Heart left ventricle (tissue), 16 donors: ENCODE measurements at regions not wholly inside any gene's neighbourhood (a gene's known extent, or its start where the extent isn't known, plus 50 kb on each side); places are given as distances from the start of the nearest gene placed in this dataset.

ENCODE experiments used
- ATAC-seq, 4 donors: fragments of 200-7000 bp; cut with Tn5 transposase; one replicate each; pipeline ENCODE4 v1.9.1; 2020 to 2022; ENCODE audit warnings: moderate library complexity in 4 of 4, mild to moderate bottlenecking in 3 of 4, moderate number of reproducible peaks in 1 of 4
- DNase-seq, 5 donors: peaks; one replicate each; pipeline ENCODE4 v3.0.0-alpha.2; 2020
- H3K27ac ChIP-seq, 12 donors: fragments of 200-600 bp; sonication (generic) in 4 of 12; one replicate each; pipeline versions ENCODE4 v1.5.0 to v1.8.0; 2016 to 2022; ENCODE audit warnings: mild to moderate bottlenecking in 2 of 12
- H3K27me3 ChIP-seq, 9 donors: fragments of 200-600 bp; sonication (generic) in 2 of 9; one replicate each; pipeline versions ENCODE4 v1.5.1 to v1.8.0; 2016 to 2022; ENCODE audit warnings: mild to moderate bottlenecking in 3 of 9
- H3K36me3 ChIP-seq, 9 donors: fragments of 200-600 bp; sonication (generic) in 2 of 9; one replicate each; pipeline versions ENCODE4 v1.5.0 to v1.8.0; 2018 to 2022; ENCODE audit warnings: mild to moderate bottlenecking in 2 of 9
- H3K4me1 ChIP-seq, 12 donors: fragments of 200-600 bp; sonication (generic) in 4 of 12; one replicate each; pipeline versions ENCODE4 v1.5.0 to v1.8.0; 2016 to 2022; ENCODE audit warnings: mild to moderate bottlenecking in 3 of 12
- H3K4me3 ChIP-seq, 12 donors: fragments of 200-600 bp; sonication (generic) in 4 of 12; one replicate each; pipeline versions ENCODE4 v1.5.0 to v1.8.0; 2017 to 2022; ENCODE audit warnings: mild to moderate bottlenecking in 9 of 12, moderate library complexity in 4 of 12
- H3K9me3 ChIP-seq, 12 donors: fragments of 200-600 bp; sonication (generic) in 4 of 12; one replicate each; pipeline versions ENCODE4 v1.5.0 to v1.8.0; 2016 to 2022; ENCODE audit warnings: mild to moderate bottlenecking in 1 of 12
- CTCF ChIP-seq, 12 donors: fragments of 200-600 bp; sonication (generic) in 4 of 12; IDR thresholded peaks; one replicate each; pipeline versions ENCODE4 v1.5.0 to v1.8.0; 2018 to 2022; ENCODE audit warnings: antibody characterized with exemption in 12 of 12, mild to moderate bottlenecking in 5 of 12
- POLR2A ChIP-seq, 2 donors: fragments of 450-650 bp; IDR thresholded peaks; one replicate each; pipeline ENCODE4 v1.6.1; 2017; ENCODE audit warnings: antibody characterized with exemption in 2 of 2, mild to moderate bottlenecking in 2 of 2, moderate library complexity in 2 of 2
- WGBS, 4 donors: extraction: QIAGEN DNeasy Blood & Tissue Kit in 2 of 4; methylation state at CpG; one replicate each; pipeline versions ENCODE4 v1.1.5 to v1.1.7; 2013 to 2018; 5-methylcytosine and 5-hydroxymethylcytosine counted together
- intact Hi-C, 10 donors: fragments of 100-400 bp; cut with DNase I; formaldehyde crosslinking; loops; one replicate each; pipeline versions ENCODE4 v1.11.1 to v1.14.2; 2022
- donor health status: ischemic (EF 13 %, LVEDD 7.1; RV severe dilation, severe dysfunction).
- donor health status: healthy with polysubstance abuse.
- donor health status: DM: no; HTN: yes; CAD: no.
- donor health status: DM: no; HTN: no; CAD: no.
- donor health status: ischemic (EF 25% LVEDD 6.9; RV normal size, moderate dysfunction).
- donor health status: ischemic (EF 25% LVEDD 5.7; RV mildly dilated, moderate dysfunction).
- donor health status: healthy.
- donor health status: DM: yes; HTN: yes; CAD: no.
- donor health status: ischemic (EF 35%, LVEDD 5.7; RV mildly dilated, moderate dysfunction).
- donor health status: nonischemic (EF 11% LVEDD 7.7; RV severe dilation, severe dysfunction).
- donor health status: DM: yes; HTN: yes; CAD: no.
- donor health status: PGD.
- donor health status: ischemic (EF 29% LVEDD 5.4; RV normal size, mild dysfunction).
- donor health status: nonischemic (EF 23%, LVEDD 6.1; RV moderate dilation, normal function).

DNA sequence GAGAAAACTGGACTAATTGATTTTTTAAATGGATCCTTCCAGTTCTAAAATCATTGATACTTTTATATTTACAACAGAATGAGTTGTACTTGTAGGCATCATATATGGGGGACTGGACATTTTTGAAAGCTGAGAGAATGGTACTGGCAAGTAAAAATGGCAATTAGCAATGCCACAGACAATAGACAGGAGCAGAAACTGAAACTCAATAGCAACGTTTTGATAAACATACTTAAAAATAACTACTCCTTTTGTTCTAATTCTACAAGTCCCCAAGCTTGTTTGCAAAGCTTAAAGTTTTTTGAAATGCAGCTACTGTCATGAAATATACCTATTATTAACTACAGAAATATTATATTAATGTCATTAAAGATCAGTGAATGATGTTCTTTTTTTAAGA, 52.8 kb upstream of the FBXL7 start:
- Histone ChIP-seq H3K27ac (no peak overlapping the region), H3K9me3 (no peaks in the 10 kb centered on the region), H3K36me3 (no peaks in the 10 kb centered on the region), H3K27me3 (no peaks in the 10 kb centered on the region), H3K4me1 (no peaks in the 10 kb centered on the region), H3K4me3 (no peak overlapping the region)
- ATAC-seq: no peak
- no peak for DNase-seq
- TF ChIP-seq POLR2A (IDR thresholded peaks at IDR 0.05) (no peak), CTCF (IDR thresholded peaks at IDR 0.05) (no peak)
- intact Hi-C loops: no loop called here
- WGBS, 4 donors: 10 to 21% (median 11%) methylated on average over 1 of the region's 1 CpG

- Histone ChIP-seq H3K4me1 (no peaks in the 10 kb centered on the region), H3K36me3 (no peaks in the 10 kb centered on the region), H3K27ac (no peak overlapping the region), H3K27me3 (no peaks in the 10 kb centered on the region), H3K4me3 (no peak overlapping the region), H3K9me3 (no peaks in the 10 kb centered on the region)
- no peak for ATAC-seq
- no peak for DNase-seq
- intact Hi-C loops: no loop called here
- no peak for TF ChIP-seq POLR2A (IDR thresholded peaks at IDR 0.05)
- no peak for TF ChIP-seq CTCF (IDR thresholded peaks at IDR 0.05)
Observed at GRCh38 chr5:15446552-15446951, 53.4 kb upstream of the FBXL7 start.

DNA sequence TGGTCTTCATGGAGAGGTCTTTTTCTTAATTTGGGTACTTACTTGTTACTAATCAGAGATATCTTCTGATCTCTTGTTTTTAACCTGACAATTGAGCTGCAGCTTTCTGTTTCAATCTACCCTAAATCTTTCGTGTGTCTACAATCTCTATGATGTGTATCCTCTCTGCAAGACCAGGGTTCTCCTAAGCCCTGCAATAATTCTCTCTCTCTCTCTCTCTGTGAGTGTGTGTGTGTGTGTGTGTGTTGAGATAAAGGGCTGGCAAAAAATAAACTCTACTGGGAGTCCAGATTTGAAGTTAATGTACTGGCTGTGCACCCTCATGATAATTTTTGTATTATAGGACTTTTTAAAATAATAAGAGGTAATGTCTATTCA, 57.8 kb upstream of the FBXL7 start:
- DNase-seq (no peak), ATAC-seq (no peak)
- TF ChIP-seq POLR2A (IDR thresholded peaks at IDR 0.05): no peak
- no peak for TF ChIP-seq CTCF (IDR thresholded peaks at IDR 0.05)
- no peak overlapping the region for H3K27ac ChIP-seq
- intact Hi-C loops: no loop called here
- peaks cover 0 to 15% (median 0%) of the 10 kb centered on the region in 12 donors for H3K4me1 ChIP-seq
- H3K4me3 ChIP-seq: no peak overlapping the region
- no peaks in the 10 kb centered on the region for H3K36me3 ChIP-seq
- 67 to 85% (median 78%) methylated on average over 1 of the region's 1 CpG for WGBS, 4 donors
- peaks cover 0 to 9% (median 0%) of the 10 kb centered on the region in 12 donors for H3K9me3 ChIP-seq
- no peaks in the 10 kb centered on the region for H3K27me3 ChIP-seq

DNA sequence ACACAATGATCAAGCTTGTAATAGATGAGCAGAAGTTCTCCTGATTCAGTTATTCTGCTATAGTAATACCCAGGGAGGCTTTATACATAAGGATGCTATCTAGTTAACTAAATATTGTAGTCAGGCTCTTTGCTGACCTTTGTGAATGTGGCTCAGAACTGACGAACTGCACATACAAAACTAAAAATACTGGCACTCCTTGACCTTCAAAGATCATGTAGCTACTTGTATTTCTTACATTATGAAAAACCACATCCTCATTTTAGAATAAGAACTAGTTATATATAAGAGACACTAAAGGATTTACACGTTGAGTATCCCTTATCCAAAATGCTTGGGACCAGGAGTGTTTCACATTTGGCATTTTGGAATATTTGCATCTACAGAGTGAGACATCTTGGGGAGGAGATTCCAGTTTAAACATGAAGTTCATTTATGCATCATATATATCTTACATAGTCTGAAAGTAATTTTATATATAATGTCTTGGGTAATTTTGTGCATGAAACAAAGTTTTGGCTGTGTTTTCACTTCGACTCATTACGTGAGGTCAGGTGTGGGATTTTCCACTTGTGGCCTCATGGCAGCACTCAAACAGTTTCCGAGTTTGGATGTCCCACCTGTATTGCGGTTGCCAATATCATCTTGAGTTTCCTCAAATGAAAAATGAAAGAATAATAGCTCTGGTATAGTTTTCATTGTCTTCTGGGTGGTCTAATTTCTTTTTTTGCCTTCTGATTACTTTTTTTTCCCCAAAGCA, 58.4 kb upstream of the FBXL7 start:
- Histone ChIP-seq H3K9me3 (peaks cover 0 to 9% (median 0%) of the 10 kb centered on the region in 12 donors), H3K4me3 (no peak overlapping the region), H3K27me3 (no peaks in the 10 kb centered on the region), H3K36me3 (no peaks in the 10 kb centered on the region), H3K27ac (no peak overlapping the region), H3K4me1 (peaks cover 0 to 15% (median 0%) of the 10 kb centered on the region in 12 donors)
- intact Hi-C loops: no loop called here
- ATAC-seq (no peak), DNase-seq (no peak)
- TF ChIP-seq POLR2A (IDR thresholded peaks at IDR 0.05) (no peak), CTCF (IDR thresholded peaks at IDR 0.05) (no peak)
- WGBS, 4 donors: 81 to 87% (median 85%) methylated on average over 6 of the region's 6 CpGs
